GM23338 (cell line): ENCODE measurements at regions not wholly inside any gene's neighbourhood (a gene's known extent, or its start where the extent isn't known, plus 50 kb on each side); places are given as distances from the start of the nearest gene placed in this dataset.

Experiments
- ATAC-seq: fragments of 200-7000 bp; cut with Tn5 transposase; 3 replicates; pipeline ENCODE4 v1.9.1; 2020
- DNase-seq: peaks from one replicate; pipeline ENCODE4 v3.0.0-alpha.2; 2015; ENCODE audit warnings: low spot score
- H2AFZ ChIP-seq: fragments of 200-600 bp; sonication (generic); 2 replicates; pipeline ENCODE4 v1.8.0; 2016; ENCODE audit warnings: antibody characterized with exemption, mild to moderate bottlenecking, moderate library complexity
- H3F3A ChIP-seq: fragments of 200-600 bp; sonication (generic); replicated peaks from 2 replicates; pipeline ENCODE4 v1.8.0; 2017; ENCODE audit warnings: antibody characterized with exemption, mixed run types, low read depth
- H3K27ac ChIP-seq: fragments of 200-600 bp; sonication (generic); 2 replicates; pipeline ENCODE4 v1.6.1; 2016; ENCODE audit warnings: low read depth
- H3K27me3 ChIP-seq: fragments of 200-600 bp; sonication (generic); 2 replicates; pipeline ENCODE4 v1.8.0; 2016; ENCODE audit warnings: mild to moderate bottlenecking, mixed run types, moderate library complexity; ENCODE audit not compliant: insufficient read depth
- H3K36me3 ChIP-seq: fragments of 200-600 bp; sonication (generic); 2 replicates; pipeline ENCODE4 v1.8.0; 2016; ENCODE audit warnings: mild to moderate bottlenecking; ENCODE audit not compliant: insufficient read depth
- H3K4me1 ChIP-seq: fragments of 200-600 bp; sonication (generic); 2 replicates; pipeline ENCODE4 v1.8.0; 2016; ENCODE audit warnings: mild to moderate bottlenecking, moderate library complexity; ENCODE audit not compliant: insufficient read depth
- H3K4me2 ChIP-seq: fragments of 200-600 bp; sonication (generic); 2 replicates; pipeline ENCODE4 v1.7.1; 2017; ENCODE audit warnings: mixed run types
- H3K4me3 ChIP-seq: fragments of 200-600 bp; sonication (generic); 2 replicates; pipeline ENCODE4 v1.6.1; 2016; ENCODE audit warnings: mixed run types
- H3K79me2 ChIP-seq: fragments of 200-600 bp; sonication (generic); replicated peaks from 2 replicates; pipeline ENCODE4 v1.8.0; 2017; ENCODE audit warnings: mild to moderate bottlenecking; ENCODE audit not compliant: insufficient read depth
- H3K9me2 ChIP-seq: fragments of 200-600 bp; sonication (generic); 2 replicates; pipeline ENCODE4 v1.8.0; 2017; ENCODE audit not compliant: insufficient read depth
- H4K20me1 ChIP-seq: fragments of 200-600 bp; sonication (generic); replicated peaks from 2 replicates; pipeline ENCODE4 v1.8.0; 2017; ENCODE audit warnings: mild to moderate bottlenecking; ENCODE audit not compliant: insufficient read depth
- H3K27ac Mint-ChIP-seq: 2 replicates; pipeline ENCODE4 v1.8.0; 2020; ENCODE audit warnings: inconsistent platforms, mild to moderate bottlenecking, moderate library complexity, mixed read lengths
- H3K27me3 Mint-ChIP-seq: 3 replicates; pipeline ENCODE4 v1.8.0; 2022; ENCODE audit warnings: low read depth, mild to moderate bottlenecking, moderate library complexity, mixed read lengths, inconsistent platforms; ENCODE audit not compliant: insufficient read depth, poor library complexity
- H3K36me3 Mint-ChIP-seq: 3 replicates; pipeline ENCODE4 v1.8.0; 2021; ENCODE audit warnings: low read depth, mild to moderate bottlenecking, inconsistent platforms, moderate library complexity, mixed read lengths
- H3K4me1 Mint-ChIP-seq: 3 replicates; pipeline ENCODE4 v1.8.0; 2020; ENCODE audit warnings: mild to moderate bottlenecking, inconsistent platforms, mixed read lengths
- H3K4me3 Mint-ChIP-seq: 3 replicates; pipeline ENCODE4 v1.8.0; 2021; ENCODE audit warnings: moderate library complexity, mild to moderate bottlenecking, inconsistent platforms, mixed read lengths
- H3K9me3 Mint-ChIP-seq: 3 replicates; pipeline ENCODE4 v1.8.0; 2020; ENCODE audit warnings: moderate library complexity, mild to moderate bottlenecking, inconsistent platforms, mixed read lengths
- CREB1 ChIP-seq: fragments of 250-450 bp; sonication (Bioruptor Pico); IDR thresholded peaks from 2 replicates; pipeline ENCODE4 v1.5.0; 2020; ENCODE audit warnings: low read depth, mild to moderate bottlenecking, moderate library complexity
- CTCF ChIP-seq, 2 experiments: fragments of 200-600 bp in 1 of 2; sonication (generic) in 1 of 2; conservative IDR thresholded peaks; 2 replicates each; pipeline versions ENCODE4 v1.5.1 to v1.6.1; 2016 to 2017; ENCODE audit warnings: antibody characterized with exemption in 2 of 2, low read depth in 2 of 2, mild to moderate bottlenecking in 2 of 2, moderate library complexity in 1 of 2
- ETS1 ChIP-seq: IDR thresholded peaks from 2 replicates; pipeline ENCODE4 v1.6.1; 2016; ENCODE audit warnings: antibody characterized with exemption
- EZH2 ChIP-seq: fragments of 200-600 bp; sonication (generic); IDR thresholded peaks from one replicate; pipeline ENCODE4 v1.8.0; 2017; ENCODE audit warnings: antibody characterized with exemption, mild to moderate bottlenecking, low read depth; ENCODE audit not compliant: unreplicated experiment
- EZH2phosphoT487 ChIP-seq: fragments of 200-600 bp; sonication (generic); IDR thresholded peaks from one replicate; pipeline ENCODE4 v1.8.1; 2018; ENCODE audit warnings: antibody characterized with exemption; ENCODE audit not compliant: unreplicated experiment
- JUNB ChIP-seq: IDR thresholded peaks from one replicate; pipeline ENCODE4 v1.6.1; 2016; ENCODE audit warnings: antibody characterized with exemption; ENCODE audit not compliant: unreplicated experiment
- NANOG ChIP-seq: IDR thresholded peaks from 2 replicates; pipeline ENCODE4 v1.6.1; 2016; ENCODE audit warnings: antibody characterized with exemption, borderline replicate concordance
- POLR2AphosphoS5 ChIP-seq: IDR thresholded peaks from 2 replicates; pipeline ENCODE4 v1.6.1; 2016; ENCODE audit warnings: antibody characterized with exemption, low read depth
- REST ChIP-seq: IDR thresholded peaks from one replicate; pipeline ENCODE4 v1.6.1; 2018; ENCODE audit warnings: antibody characterized with exemption; ENCODE audit not compliant: unreplicated experiment
- STAT1 ChIP-seq: IDR thresholded peaks from one replicate; pipeline ENCODE4 v1.6.1; 2016; ENCODE audit warnings: antibody characterized with exemption; ENCODE audit not compliant: unreplicated experiment
- ZNF114 ChIP-seq: fragments of 250-450 bp; sonication (Bioruptor Pico); IDR thresholded peaks from 2 replicates; pipeline ENCODE4 v1.5.0; 2020; ENCODE audit warnings: mild to moderate bottlenecking, moderate library complexity
- ZNF331 ChIP-seq: fragments of 250-450 bp; sonication (Bioruptor Pico); IDR thresholded peaks from 2 replicates; pipeline ENCODE4 v1.5.0; 2020; ENCODE audit warnings: low read depth, mild to moderate bottlenecking, moderate library complexity
- ZNF462 ChIP-seq: fragments of 250-450 bp; sonication (Bioruptor Pico); IDR thresholded peaks from 2 replicates; pipeline ENCODE4 v1.5.0; 2020; ENCODE audit warnings: mild to moderate bottlenecking, moderate library complexity

GRCh38 chr9:135375001-135375400 lies 104.6 kb upstream of the PPP1R26 start:
- Histone ChIP-seq H3K79me2 (no peaks in the 10 kb centered on the region), H3K27ac (no peak overlapping the region), H3F3A (no peaks in the 10 kb centered on the region), H3K9me2 (no peaks in the 10 kb centered on the region), H2AFZ (no peak overlapping the region), H3K4me1 (no peaks in the 10 kb centered on the region), H3K4me2 (no peak overlapping the region), H3K27me3 (no peaks in the 10 kb centered on the region), H4K20me1 (no peaks in the 10 kb centered on the region), H3K36me3 (no peaks in the 10 kb centered on the region), H3K4me3 (no peak overlapping the region)
- H3K27me3 Mint-ChIP-seq = peaks cover 7% of the 10 kb centered on the region
- no peak overlapping the region for H3K27ac Mint-ChIP-seq
- H3K9me3 Mint-ChIP-seq = no peaks in the 10 kb centered on the region; the same call in 2 of the 3 replicates
- ATAC-seq (no peak), DNase-seq (no peak)
- peaks cover 13% of the 10 kb centered on the region for H3K4me1 Mint-ChIP-seq
- H3K4me3 Mint-ChIP-seq = no peak overlapping the region
- TF ChIP-seq JUNB (no peak), ZNF462 (CRISPR knock-in tag) (no peak), EZH2phosphoT487 (no peak), NANOG (no peak), STAT1 (no peak), POLR2AphosphoS5 (no peak), ZNF331 (CRISPR knock-in tag) (no peak), CTCF (conservative IDR thresholded peaks at IDR 0.05; ENCODE audit: low read depth in 2 of 2) (no peak), REST (no peak), ZNF114 (CRISPR knock-in tag) (no peak), ETS1 (no peak), CREB1 (CRISPR knock-in tag) (no peak), EZH2 (no peak)
- H3K36me3 Mint-ChIP-seq = no peaks in the 10 kb centered on the region; the same call in 2 of the 3 replicates
